Astrocyte (in vitro differentiated cells and primary cell): ENCODE measurements at regions not wholly inside any gene's neighbourhood (a gene's known extent, or its start where the extent isn't known, plus 50 kb on each side); places are given as distances from the start of the nearest gene placed in this dataset.

Experiments
- DNase-seq: peaks from one replicate; pipeline ENCODE4 v3.0.0-alpha.2; 2010; ENCODE audit warnings: low read depth
- FAIRE-seq: peaks from 2 replicates; lab custom pipeline; 2011; peaks lifted over from hg19 to GRCh38; lab: Jason Lieb, UNC
- H2AFZ ChIP-seq: 2 replicates; pipeline ENCODE4 v1.6.0; 2012; ENCODE audit warnings: low read depth, low read length, inconsistent platforms
- H3K27ac ChIP-seq: 2 replicates; pipeline ENCODE4 v1.5.1; 2011; ENCODE audit warnings: low read depth, low read length, inconsistent platforms
- H3K27me3 ChIP-seq: 2 replicates; pipeline ENCODE4 v1.6.0; 2011; ENCODE audit warnings: low read length, inconsistent platforms; ENCODE audit not compliant: insufficient read depth
- H3K36me3 ChIP-seq: 2 replicates; pipeline ENCODE4 v1.5.1; 2011; ENCODE audit warnings: low read length, inconsistent platforms; ENCODE audit not compliant: insufficient read depth
- H3K4me1 ChIP-seq: 2 replicates; pipeline ENCODE4 v1.5.1; 2011; ENCODE audit warnings: low read length, inconsistent platforms; ENCODE audit not compliant: insufficient read depth
- H3K4me2 ChIP-seq: 2 replicates; pipeline ENCODE4 v1.6.0; 2012; ENCODE audit warnings: low read length, inconsistent platforms
- H3K4me3 ChIP-seq: 2 replicates; pipeline ENCODE4 v1.5.1; 2011; ENCODE audit warnings: low read depth, mild to moderate bottlenecking, low read length, inconsistent platforms; ENCODE audit not compliant: insufficient read depth
- H3K79me2 ChIP-seq: 2 replicates; pipeline ENCODE4 v1.6.0; 2012; ENCODE audit warnings: mild to moderate bottlenecking, low read length, inconsistent platforms; ENCODE audit not compliant: insufficient read depth
- H3K9ac ChIP-seq: 2 replicates; pipeline ENCODE4 v1.6.0; 2012; ENCODE audit warnings: mild to moderate bottlenecking, low read length, inconsistent platforms
- H3K9me3 ChIP-seq: 2 replicates; pipeline ENCODE4 v1.5.1; 2012; ENCODE audit warnings: low read depth, mild to moderate bottlenecking, low read length, inconsistent platforms; ENCODE audit not compliant: insufficient read depth
- H4K20me1 ChIP-seq: 2 replicates; pipeline ENCODE4 v1.6.0; 2012; ENCODE audit warnings: low read length, inconsistent platforms; ENCODE audit not compliant: insufficient read depth
- H3K27ac Mint-ChIP-seq: one replicate; pipeline ENCODE4 v1.8.0; 2021; ENCODE audit warnings: mild to moderate bottlenecking, mixed read lengths; ENCODE audit not compliant: unreplicated experiment
- H3K27me3 Mint-ChIP-seq: one replicate; pipeline ENCODE4 v1.8.0; 2021; ENCODE audit warnings: low read depth, mixed read lengths; ENCODE audit not compliant: unreplicated experiment
- H3K36me3 Mint-ChIP-seq: one replicate; pipeline ENCODE4 v1.8.0; 2021; ENCODE audit warnings: low read depth, mixed read lengths; ENCODE audit not compliant: unreplicated experiment
- H3K4me1 Mint-ChIP-seq: one replicate; pipeline ENCODE4 v1.8.0; 2021; ENCODE audit warnings: low read depth, mixed read lengths; ENCODE audit not compliant: unreplicated experiment
- H3K4me3 Mint-ChIP-seq: one replicate; pipeline ENCODE4 v1.8.0; 2021; ENCODE audit warnings: mild to moderate bottlenecking, moderate library complexity, mixed read lengths; ENCODE audit not compliant: unreplicated experiment
- H3K9me3 Mint-ChIP-seq: one replicate; pipeline ENCODE4 v1.8.0; 2021; ENCODE audit warnings: mild to moderate bottlenecking, mixed read lengths; ENCODE audit not compliant: unreplicated experiment
- EZH2 ChIP-seq: IDR thresholded peaks from 2 replicates; pipeline ENCODE4 v1.6.1; 2012; ENCODE audit warnings: mild to moderate bottlenecking, low read length, inconsistent platforms; ENCODE audit not compliant: insufficient read depth
- TF ChIP-seq, protein P1 (sequence below): IDR thresholded peaks from 2 replicates; pipeline ENCODE4 v1.5.1; 2011; ENCODE audit warnings: low read depth, mild to moderate bottlenecking, inconsistent platforms, low read length, moderate library complexity; ENCODE audit not compliant: insufficient read depth

DNA sequence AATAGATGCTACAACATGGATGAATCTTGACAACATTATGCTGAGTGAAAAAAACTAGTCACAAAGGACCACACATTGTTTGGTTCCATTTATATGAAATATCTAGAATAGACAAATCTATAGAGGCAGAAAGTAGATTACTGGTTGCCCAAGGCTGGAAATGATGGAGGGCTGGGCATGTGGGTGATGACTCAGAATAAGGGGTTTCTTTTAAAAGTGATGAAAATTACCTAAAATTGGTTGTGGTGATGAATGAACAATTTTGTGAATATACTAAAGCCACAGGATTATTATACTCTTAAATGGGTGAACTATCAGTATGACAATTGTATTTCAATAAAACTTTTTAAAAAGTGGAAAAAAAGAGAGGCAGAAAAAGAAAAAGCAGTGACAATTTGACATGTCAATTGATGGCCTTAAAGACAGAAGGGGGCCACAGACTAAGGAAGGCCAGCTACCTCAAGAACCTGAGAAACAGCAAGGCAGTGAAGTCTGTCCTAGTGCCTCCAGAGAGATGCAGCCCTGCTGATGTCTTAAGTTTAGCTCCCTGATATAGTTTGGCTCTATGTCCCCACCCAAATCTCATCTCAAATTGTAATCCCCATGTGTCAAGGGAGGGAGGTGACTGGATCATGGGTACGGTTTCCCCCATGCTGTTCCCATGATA lies 182.7 kb downstream of the PIK3R1 start:
- H2AFZ ChIP-seq: no peak overlapping the region
- FAIRE-seq: no peak

DNA sequence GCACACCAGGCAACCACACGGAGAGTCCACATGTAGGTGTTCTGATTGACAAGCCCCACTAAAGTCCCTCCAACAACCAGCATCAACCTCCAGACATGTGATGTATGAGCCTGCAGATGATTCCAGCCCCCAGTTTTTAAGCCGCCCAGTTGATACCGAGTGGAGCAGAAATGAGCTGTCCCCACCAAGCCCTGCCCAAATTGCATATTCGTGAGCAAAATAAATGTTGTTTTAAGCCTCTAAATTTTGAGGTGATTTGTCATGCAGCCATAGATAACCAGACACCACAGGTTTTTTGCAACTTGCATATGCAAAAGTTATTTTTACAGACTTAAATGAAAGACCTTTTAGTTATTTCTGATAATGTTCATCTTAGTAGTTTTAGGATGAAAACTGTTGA lies 187.7 kb downstream of the PIK3R1 start:
- no peak overlapping the region for H3K4me3 Mint-ChIP-seq
- H3K79me2 ChIP-seq: no peaks in the 10 kb centered on the region
- peaks cover 4% of the 10 kb centered on the region for H3K4me1 Mint-ChIP-seq
- H3K9me3 ChIP-seq: no peaks in the 10 kb centered on the region
- DNase-seq (peak; percentile 40), FAIRE-seq (peak; percentile 5)
- peaks cover 9% of the 10 kb centered on the region for H3K9me3 Mint-ChIP-seq
- no peaks in the 10 kb centered on the region for H3K27me3 ChIP-seq
- no peaks in the 10 kb centered on the region for H3K36me3 Mint-ChIP-seq
- no peak overlapping the region for H3K27ac Mint-ChIP-seq
- peak overlapping the region; percentile 42 for H3K27ac ChIP-seq
- no peak overlapping the region for H3K9ac ChIP-seq
- TF ChIP-seq EZH2: no peak
- TF ChIP-seq, protein P1, sequence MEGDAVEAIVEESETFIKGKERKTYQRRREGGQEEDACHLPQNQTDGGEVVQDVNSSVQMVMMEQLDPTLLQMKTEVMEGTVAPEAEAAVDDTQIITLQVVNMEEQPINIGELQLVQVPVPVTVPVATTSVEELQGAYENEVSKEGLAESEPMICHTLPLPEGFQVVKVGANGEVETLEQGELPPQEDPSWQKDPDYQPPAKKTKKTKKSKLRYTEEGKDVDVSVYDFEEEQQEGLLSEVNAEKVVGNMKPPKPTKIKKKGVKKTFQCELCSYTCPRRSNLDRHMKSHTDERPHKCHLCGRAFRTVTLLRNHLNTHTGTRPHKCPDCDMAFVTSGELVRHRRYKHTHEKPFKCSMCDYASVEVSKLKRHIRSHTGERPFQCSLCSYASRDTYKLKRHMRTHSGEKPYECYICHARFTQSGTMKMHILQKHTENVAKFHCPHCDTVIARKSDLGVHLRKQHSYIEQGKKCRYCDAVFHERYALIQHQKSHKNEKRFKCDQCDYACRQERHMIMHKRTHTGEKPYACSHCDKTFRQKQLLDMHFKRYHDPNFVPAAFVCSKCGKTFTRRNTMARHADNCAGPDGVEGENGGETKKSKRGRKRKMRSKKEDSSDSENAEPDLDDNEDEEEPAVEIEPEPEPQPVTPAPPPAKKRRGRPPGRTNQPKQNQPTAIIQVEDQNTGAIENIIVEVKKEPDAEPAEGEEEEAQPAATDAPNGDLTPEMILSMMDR: no peak
- no peak overlapping the region for H3K4me2 ChIP-seq
- no peaks in the 10 kb centered on the region for H4K20me1 ChIP-seq
- no peaks in the 10 kb centered on the region for H3K36me3 ChIP-seq
- no peak overlapping the region for H2AFZ ChIP-seq
- no peaks in the 10 kb centered on the region for H3K27me3 Mint-ChIP-seq
- H3K4me3 ChIP-seq: no peak overlapping the region
- H3K4me1 ChIP-seq: peaks cover 6% of the 10 kb centered on the region

More for the DNA sequence above, 182.7 kb downstream of the PIK3R1 start:
- Histone ChIP-seq H3K9me3 (peaks cover 2% of the 10 kb centered on the region), H3K27me3 (no peaks in the 10 kb centered on the region), H3K4me3 (no peak overlapping the region), H3K4me2 (no peak overlapping the region), H3K27ac (no peak overlapping the region), H3K9ac (no peak overlapping the region), H4K20me1 (no peaks in the 10 kb centered on the region), H3K36me3 (no peaks in the 10 kb centered on the region), H3K79me2 (no peaks in the 10 kb centered on the region), H3K4me1 (peaks cover 5% of the 10 kb centered on the region)
- DNase-seq: no peak
- TF ChIP-seq, protein P1: no peak
- no peak for TF ChIP-seq EZH2
- H3K36me3 Mint-ChIP-seq: no peaks in the 10 kb centered on the region
- no peak overlapping the region for H3K4me3 Mint-ChIP-seq
- H3K27ac Mint-ChIP-seq: no peak overlapping the region
- H3K27me3 Mint-ChIP-seq: no peaks in the 10 kb centered on the region
- peaks cover 13% of the 10 kb centered on the region for H3K9me3 Mint-ChIP-seq
- peaks cover 3% of the 10 kb centered on the region for H3K4me1 Mint-ChIP-seq

DNA sequence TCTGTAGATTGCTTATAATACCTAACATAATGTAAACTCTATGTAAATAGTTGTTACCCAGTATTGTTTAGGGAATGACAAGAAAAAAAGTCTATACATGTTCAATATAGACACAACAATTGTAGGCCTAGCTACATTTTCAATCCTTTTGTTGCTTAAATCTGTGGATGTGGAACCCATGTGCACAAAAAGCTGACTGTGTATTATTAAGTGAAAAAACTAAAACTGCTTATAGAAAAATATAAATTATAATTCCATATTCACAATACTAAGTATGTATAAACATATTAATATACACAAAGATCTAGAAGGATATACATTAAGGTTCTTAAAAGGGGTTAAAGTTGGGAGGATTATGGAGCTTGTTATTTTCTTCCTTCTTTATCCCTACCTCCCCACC lies 188.7 kb downstream of the PIK3R1 start:
- H3K4me3 Mint-ChIP-seq: no peak overlapping the region
- H3K27ac Mint-ChIP-seq: no peak overlapping the region
- peaks cover 6% of the 10 kb centered on the region for H3K9me3 Mint-ChIP-seq
- Histone ChIP-seq H4K20me1 (no peaks in the 10 kb centered on the region), H3K4me1 (peaks cover 8% of the 10 kb centered on the region), H3K27me3 (no peaks in the 10 kb centered on the region), H2AFZ (no peak overlapping the region), H3K4me3 (no peak overlapping the region), H3K27ac (no peak overlapping the region), H3K4me2 (no peak overlapping the region), H3K36me3 (no peaks in the 10 kb centered on the region), H3K79me2 (no peaks in the 10 kb centered on the region), H3K9me3 (no peaks in the 10 kb centered on the region), H3K9ac (no peak overlapping the region)
- H3K36me3 Mint-ChIP-seq: no peaks in the 10 kb centered on the region
- DNase-seq: no peak
- no peak for FAIRE-seq
- TF ChIP-seq, protein P1: no peak
- no peak for TF ChIP-seq EZH2
- no peaks in the 10 kb centered on the region for H3K27me3 Mint-ChIP-seq
- H3K4me1 Mint-ChIP-seq: peaks cover 5% of the 10 kb centered on the region
